HUES6 (cell line): ENCODE measurements at regions not wholly inside any gene's neighbourhood (a gene's known extent, or its start where the extent isn't known, plus 50 kb on each side); places are given as distances from the start of the nearest gene placed in this dataset.
A peak's percentile ranks its signal among the peaks of the same experiment; 100 is the strongest.

Experiments used
- H3K27ac ChIP-seq: 2 replicates; pipeline ENCODE4 v1.7.0; 2013; ENCODE audit warnings: low read depth, mild to moderate bottlenecking, low read length, inconsistent platforms
- H3K27me3 ChIP-seq: 2 replicates; pipeline ENCODE4 v1.6.1; 2013; ENCODE audit warnings: low read length; ENCODE audit not compliant: control insufficient read depth, insufficient read depth
- H3K36me3 ChIP-seq: 2 replicates; pipeline ENCODE4 v1.6.1; 2013; ENCODE audit warnings: low read length; ENCODE audit not compliant: control insufficient read depth, insufficient read depth
- H3K4me1 ChIP-seq: 2 replicates; pipeline ENCODE4 v1.6.1; 2013; ENCODE audit warnings: low read length; ENCODE audit not compliant: control insufficient read depth, insufficient read depth
- H3K4me3 ChIP-seq: 2 replicates; pipeline ENCODE4 v1.5.1; 2013; ENCODE audit warnings: low read depth, low read length
- H3K9ac ChIP-seq: one replicate; pipeline ENCODE4 v1.6.1; 2013; ENCODE audit warnings: mild to moderate bottlenecking, low read length
- H3K9me3 ChIP-seq: 2 replicates; pipeline ENCODE4 v1.6.1; 2013; ENCODE audit warnings: low read depth, low read length; ENCODE audit not compliant: control insufficient read depth, insufficient read depth

DNA sequence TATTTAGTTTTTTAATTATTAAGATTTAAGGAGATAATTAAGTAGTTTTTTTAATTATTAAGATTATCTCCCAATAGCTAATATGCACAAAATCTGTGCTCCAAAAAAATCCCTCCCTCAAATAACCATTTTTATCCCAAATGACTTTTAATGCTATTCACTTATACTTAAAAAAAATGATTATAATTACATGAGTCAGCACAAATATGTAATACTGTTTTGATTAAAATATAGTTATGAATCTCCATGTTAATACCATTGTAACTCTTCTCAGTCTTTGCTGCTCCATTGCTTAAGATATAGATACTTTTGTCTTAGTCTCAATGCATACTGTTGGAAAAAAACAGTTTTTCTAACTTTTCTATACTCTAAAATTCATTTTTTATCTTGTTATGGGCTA is 1121.1 kb upstream of the ADGRL3 start:
- Histone ChIP-seq H3K27me3 (no peaks in the 10 kb centered on the region), H3K4me3 (no peak overlapping the region), H3K9me3 (no peaks in the 10 kb centered on the region), H3K27ac (no peak overlapping the region), H3K4me1 (no peaks in the 10 kb centered on the region), H3K36me3 (no peaks in the 10 kb centered on the region), H3K9ac (no peak overlapping the region)

DNA sequence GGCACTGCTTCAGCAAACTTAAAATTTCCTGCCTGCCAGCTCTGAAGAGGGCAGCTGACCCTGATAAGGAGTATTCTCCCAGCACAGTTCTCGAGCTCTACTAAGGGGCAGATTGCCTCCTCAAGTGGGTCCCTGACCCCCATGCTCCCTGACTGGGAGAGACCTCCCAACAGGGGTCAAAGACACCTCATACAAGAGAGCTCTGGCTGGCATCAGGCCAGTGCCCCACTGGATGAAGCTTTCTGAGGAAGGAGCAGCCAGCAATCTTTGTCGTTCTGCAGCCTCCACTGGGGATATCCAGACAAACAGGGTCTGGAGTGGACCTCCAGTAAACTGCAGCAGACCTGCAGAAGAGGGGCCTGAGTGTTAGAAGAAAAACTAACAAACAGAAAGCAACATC is 1118.3 kb upstream of the ADGRL3 start:
- H3K4me3 ChIP-seq: no peak overlapping the region
- H3K4me1 ChIP-seq: no peaks in the 10 kb centered on the region
- no peak overlapping the region for H3K9ac ChIP-seq
- H3K27ac ChIP-seq: no peak overlapping the region
- H3K9me3 ChIP-seq: no peaks in the 10 kb centered on the region
- no peaks in the 10 kb centered on the region for H3K27me3 ChIP-seq
- H3K36me3 ChIP-seq: no peaks in the 10 kb centered on the region

DNA sequence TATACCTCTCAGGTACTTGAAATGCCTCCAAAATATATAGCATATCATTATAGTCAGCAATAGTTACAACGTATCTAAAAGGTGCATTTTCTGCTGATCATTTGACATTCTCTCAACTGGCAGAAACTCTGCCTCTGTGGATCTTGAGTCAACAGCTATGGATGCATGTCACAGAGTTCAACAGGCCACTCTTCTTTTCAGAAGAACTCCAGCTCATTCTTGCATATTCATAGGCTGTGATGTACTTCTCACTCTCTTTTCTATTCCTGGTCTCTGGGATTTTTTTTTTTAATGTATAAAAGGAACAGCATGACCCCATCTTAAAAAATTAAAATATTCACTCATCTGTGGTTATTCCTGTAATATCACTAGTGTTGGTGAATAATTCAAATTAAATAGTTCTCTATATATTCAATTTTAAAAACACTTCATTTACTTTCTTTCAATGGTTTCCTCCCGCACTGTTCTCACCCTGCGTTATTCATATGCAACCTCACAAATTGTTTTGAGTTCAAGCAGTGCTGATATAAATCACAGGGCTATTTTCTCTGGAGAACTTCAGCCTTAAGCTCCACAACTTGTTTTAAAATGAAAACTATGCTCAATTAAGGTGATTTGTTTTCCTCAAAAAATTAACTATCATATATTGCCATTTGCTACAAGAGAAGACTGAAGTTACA is 1111.2 kb upstream of the ADGRL3 start:
- H3K9ac ChIP-seq: no peak overlapping the region
- peaks cover 14% of the 10 kb centered on the region for H3K4me1 ChIP-seq
- no peaks in the 10 kb centered on the region for H3K27me3 ChIP-seq
- H3K9me3 ChIP-seq: no peaks in the 10 kb centered on the region
- H3K4me3 ChIP-seq: no peak overlapping the region
- no peaks in the 10 kb centered on the region for H3K36me3 ChIP-seq
- peak overlapping the region; percentile 33; the same call in 1 of the 2 replicates for H3K27ac ChIP-seq

DNA sequence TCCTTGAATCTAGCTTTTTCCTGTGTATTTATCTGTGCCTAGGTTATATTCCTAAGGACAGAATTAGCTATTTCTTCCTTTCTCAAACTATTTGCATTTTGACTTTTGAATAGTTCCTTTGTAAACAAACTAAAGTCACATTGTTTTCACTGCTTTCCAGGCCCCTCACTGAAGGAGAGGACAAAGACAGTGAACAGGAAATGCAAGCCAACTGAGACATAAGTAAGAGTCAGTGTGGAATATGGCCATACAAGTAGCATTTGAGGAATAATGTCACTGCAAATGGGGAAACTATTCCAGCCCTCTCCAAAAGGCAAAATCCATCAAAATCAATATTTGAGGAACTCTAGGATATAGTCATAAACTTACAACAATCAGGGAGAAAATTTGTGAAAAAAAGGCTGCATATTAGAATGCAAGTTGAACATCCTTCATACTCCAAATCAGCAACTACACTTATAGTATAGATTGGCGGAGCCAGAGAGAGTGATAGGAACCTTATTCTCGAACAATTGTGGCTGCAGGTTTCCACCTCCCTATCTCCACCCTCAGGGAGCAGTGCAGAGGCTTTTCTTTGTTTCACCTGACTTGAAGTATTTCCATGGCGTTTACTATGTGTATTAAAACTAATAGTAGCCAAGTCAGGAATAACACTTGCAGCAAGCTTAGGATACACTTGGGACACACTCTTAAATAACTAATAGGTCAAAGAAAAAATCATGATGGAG is 1110.4 kb upstream of the ADGRL3 start:
- Histone ChIP-seq H3K27ac (peak overlapping the region; percentile 33; the same call in 1 of the 2 replicates), H3K4me1 (peaks cover 14% of the 10 kb centered on the region), H3K4me3 (peak overlapping the region; percentile 15; the same call in 1 of the 2 replicates)

DNA sequence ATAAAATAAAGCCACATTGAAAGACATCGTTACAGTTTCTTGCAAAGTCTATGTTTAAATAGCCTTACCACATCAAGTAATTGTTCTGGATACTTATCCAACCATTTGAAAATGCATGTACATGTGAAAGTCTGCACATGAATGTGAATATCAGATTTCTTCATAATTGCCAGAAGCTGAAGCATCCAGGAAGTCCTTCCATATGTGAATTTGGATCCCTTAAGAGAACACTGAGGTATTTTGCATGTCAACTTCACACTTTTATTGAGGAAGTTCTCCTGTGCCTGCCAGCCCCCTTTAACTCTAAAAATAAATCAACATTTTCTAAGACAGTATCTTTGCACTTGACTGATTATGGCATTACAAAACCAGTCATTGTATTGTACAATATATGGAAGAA is 1103.5 kb upstream of the ADGRL3 start:
- Histone ChIP-seq H3K9me3 (no peaks in the 10 kb centered on the region), H3K36me3 (no peaks in the 10 kb centered on the region), H3K4me1 (no peaks in the 10 kb centered on the region), H3K9ac (no peak overlapping the region), H3K27me3 (no peaks in the 10 kb centered on the region), H3K4me3 (no peak overlapping the region), H3K27ac (no peak overlapping the region)

More for the DNA sequence above, 1110.4 kb upstream of the ADGRL3 start:
- H3K9me3 ChIP-seq: no peaks in the 10 kb centered on the region
- no peaks in the 10 kb centered on the region for H3K36me3 ChIP-seq
- H3K27me3 ChIP-seq: no peaks in the 10 kb centered on the region
- no peak overlapping the region for H3K9ac ChIP-seq

DNA sequence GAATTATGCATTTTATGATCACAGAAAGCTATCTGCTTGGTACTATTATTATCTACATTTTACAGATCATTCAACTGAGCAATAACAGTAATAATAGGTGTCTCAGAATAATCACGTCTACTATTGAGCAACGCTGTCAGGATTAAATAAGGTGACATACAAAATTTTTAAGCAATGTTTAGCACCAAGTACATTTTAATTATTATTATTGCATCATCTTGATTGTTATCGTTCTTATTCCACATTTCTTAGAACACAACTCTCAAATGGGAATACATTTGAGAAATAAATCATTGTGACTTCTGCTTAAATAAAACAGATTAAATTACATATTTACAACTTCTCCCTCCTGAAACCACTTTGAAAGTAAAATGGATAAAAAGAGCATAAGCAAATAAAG is 1083.5 kb upstream of the ADGRL3 start:
- no peak overlapping the region for H3K4me3 ChIP-seq

DNA sequence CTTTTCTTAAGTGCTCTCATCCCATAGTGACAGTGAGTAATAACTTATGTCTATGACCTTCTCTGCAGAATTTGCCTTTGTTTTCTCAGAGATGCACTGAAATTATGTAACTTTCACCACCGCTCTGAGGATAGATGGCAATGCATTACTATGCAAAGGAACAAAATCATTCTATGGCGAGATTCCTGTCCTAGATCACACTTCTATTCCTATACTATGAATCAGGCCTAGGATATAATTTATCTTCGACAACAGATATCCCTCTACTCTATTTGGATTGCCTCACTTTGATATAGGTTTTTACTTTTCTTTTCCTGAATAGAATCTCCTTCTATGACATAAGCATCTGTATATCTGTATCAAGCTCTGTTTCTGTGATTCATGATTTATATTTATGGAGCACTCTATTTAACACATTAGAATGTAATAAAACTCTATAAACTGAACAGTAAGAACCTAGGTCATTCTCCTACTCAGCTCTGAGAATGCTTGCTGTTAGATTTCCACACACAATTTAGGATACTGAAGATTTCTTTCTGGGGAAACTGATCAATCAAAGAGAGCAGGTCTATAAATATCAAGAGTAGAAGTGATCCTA is 1082.3 kb upstream of the ADGRL3 start:
- Histone ChIP-seq H3K4me3 (no peak overlapping the region), H3K36me3 (no peaks in the 10 kb centered on the region), H3K9ac (no peak overlapping the region), H3K9me3 (no peaks in the 10 kb centered on the region), H3K4me1 (no peaks in the 10 kb centered on the region), H3K27me3 (no peaks in the 10 kb centered on the region), H3K27ac (no peak overlapping the region)

More for the DNA sequence above, 1083.5 kb upstream of the ADGRL3 start:
- Histone ChIP-seq H3K27me3 (no peaks in the 10 kb centered on the region), H3K36me3 (no peaks in the 10 kb centered on the region), H3K4me1 (no peaks in the 10 kb centered on the region), H3K9ac (no peak overlapping the region), H3K9me3 (no peaks in the 10 kb centered on the region), H3K27ac (no peak overlapping the region)

DNA sequence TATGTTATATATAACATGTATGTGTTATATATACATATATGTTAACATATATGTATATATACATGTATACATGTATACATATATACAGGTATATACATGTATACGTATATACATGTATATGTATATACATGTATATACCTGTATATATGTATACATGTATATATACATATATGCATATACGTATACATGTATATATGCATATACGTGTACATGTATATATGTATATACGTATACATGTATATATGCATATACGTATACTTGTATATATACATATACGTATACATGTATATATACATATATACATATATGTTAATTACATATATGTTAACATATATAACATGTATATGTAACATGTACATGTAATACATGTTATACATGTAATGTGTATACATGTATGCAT is 1077.3 kb upstream of the ADGRL3 start:
- H3K36me3 ChIP-seq: no peaks in the 10 kb centered on the region
- no peaks in the 10 kb centered on the region for H3K4me1 ChIP-seq
- no peak overlapping the region for H3K4me3 ChIP-seq
- H3K27me3 ChIP-seq: no peaks in the 10 kb centered on the region
- H3K9ac ChIP-seq: no peak overlapping the region
- H3K9me3 ChIP-seq: peaks cover 2% of the 10 kb centered on the region; the same call in 1 of the 2 replicates
- no peak overlapping the region for H3K27ac ChIP-seq

DNA sequence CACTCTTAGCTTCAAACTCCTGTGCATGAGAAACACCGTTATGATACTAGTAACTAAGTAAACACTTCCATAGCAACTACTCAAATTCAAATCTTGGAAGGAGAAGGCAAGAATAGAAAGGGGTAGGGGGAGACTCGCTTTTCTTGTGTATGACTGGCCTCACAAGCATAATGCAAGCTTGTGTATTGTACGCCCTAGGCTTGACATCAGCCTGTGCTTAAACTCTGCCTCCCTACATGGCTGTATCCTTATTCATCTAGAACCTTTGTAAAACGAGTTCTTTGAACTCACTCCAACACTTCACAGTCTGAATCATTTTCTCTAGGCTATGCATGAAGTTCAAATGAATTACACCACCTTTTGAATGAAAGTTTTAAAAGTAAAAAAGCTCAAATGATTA is 1071.2 kb upstream of the ADGRL3 start:
- no peaks in the 10 kb centered on the region for H3K36me3 ChIP-seq
- H3K27ac ChIP-seq: no peak overlapping the region
- no peaks in the 10 kb centered on the region for H3K27me3 ChIP-seq
- H3K4me3 ChIP-seq: no peak overlapping the region
- H3K9ac ChIP-seq: no peak overlapping the region
- no peaks in the 10 kb centered on the region for H3K4me1 ChIP-seq
- H3K9me3 ChIP-seq: no peaks in the 10 kb centered on the region

DNA sequence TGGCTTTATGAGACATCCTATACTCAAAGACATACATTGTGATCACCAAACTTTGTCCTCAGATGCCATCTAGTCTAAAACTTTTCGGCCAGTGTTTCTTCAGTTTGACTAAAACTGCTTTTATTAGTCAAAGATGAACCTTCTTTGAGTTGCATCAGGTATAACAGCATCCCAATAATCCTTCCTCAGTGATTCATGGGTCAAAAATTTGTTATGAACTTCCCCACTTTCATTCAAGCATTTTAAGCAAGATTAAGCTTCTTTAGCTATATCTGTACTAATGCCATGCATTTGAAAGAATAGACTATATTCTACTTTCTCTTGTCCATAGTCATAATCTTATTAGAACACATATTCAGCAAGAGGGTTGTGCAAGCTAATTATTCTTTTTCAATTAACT is 1070.4 kb upstream of the ADGRL3 start:
- H3K9ac ChIP-seq: no peak overlapping the region

DNA sequence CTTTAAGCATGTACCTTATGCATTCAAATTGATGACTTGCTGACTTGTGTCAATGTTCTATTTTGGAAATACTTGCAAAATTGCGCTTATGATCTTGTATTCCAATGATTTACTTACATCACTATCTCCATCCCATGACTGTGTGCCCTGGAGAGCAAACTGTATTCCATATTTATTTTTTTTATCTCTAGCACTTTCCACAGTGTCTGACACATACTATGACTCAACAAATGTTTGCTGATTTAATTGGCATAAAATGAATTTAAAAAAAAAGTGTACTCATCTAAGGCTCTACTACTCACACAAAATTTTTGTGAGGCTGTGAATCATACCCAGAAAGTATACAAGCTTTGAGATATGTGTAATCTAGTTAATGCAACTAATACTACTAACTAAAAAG is 1066.8 kb upstream of the ADGRL3 start:
- Histone ChIP-seq H3K9me3 (no peaks in the 10 kb centered on the region), H3K27ac (no peak overlapping the region), H3K4me3 (no peak overlapping the region), H3K9ac (no peak overlapping the region), H3K4me1 (no peaks in the 10 kb centered on the region), H3K27me3 (no peaks in the 10 kb centered on the region), H3K36me3 (no peaks in the 10 kb centered on the region)

More for the DNA sequence above, 1070.4 kb upstream of the ADGRL3 start:
- Histone ChIP-seq H3K27ac (no peak overlapping the region), H3K4me3 (no peak overlapping the region), H3K4me1 (no peaks in the 10 kb centered on the region), H3K36me3 (no peaks in the 10 kb centered on the region), H3K27me3 (no peaks in the 10 kb centered on the region), H3K9me3 (no peaks in the 10 kb centered on the region)
